GM21619 (cell line): ENCODE measurements at regions not wholly inside any gene's neighbourhood (a gene's known extent, or its start where the extent isn't known, plus 50 kb on each side); places are given as distances from the start of the nearest gene placed in this dataset.
A peak's percentile ranks its signal among the peaks of the same experiment; 100 is the strongest.

Experiments
- ATAC-seq: cut with Tn5 transposase; IDR thresholded peaks from one replicate; pipeline ENCODE4 v1.9.1; 2021; ENCODE audit not compliant: unreplicated experiment

DNA sequence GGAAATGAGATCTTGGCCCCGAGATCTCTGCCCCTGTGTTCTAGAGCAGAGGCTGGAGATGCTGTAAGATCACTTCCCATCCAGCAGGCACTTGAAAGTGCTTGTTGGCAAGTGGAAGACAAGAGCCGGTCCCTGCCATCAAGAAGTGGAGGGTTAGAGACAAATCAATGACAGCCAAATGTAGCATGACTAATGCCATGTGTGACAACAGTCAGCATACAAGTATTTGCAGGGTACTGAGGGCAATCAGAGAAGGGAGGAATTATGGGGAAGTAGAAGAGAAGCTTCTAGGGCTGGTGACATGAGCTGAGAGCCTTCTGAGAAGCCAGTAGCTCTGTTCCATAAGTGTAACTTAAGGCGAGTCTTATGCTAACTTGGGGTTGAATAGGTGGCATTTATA is 58.6 kb downstream of the TMEM17 start:
- no peak for ATAC-seq

DNA sequence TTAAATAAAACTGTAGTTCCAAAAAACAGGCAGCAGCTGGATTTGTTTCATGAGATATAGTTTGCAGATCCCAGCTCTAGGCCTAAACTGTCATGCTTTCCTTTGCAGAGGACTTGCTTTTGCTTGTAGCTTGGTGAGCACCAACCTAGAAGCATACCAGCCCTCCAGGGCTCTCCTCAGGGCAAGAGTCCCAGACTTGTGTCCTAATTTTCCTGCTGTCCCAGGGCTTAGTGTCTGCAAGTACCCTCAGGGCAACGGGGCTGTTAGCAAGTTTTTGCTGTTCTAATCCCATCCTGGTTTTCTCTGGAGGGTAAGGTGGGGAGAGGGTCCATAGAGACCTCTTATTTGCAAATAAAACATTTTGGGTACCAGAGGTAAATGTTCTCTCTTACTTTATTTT is 59.5 kb downstream of the TMEM17 start:
- ATAC-seq: no peak

DNA sequence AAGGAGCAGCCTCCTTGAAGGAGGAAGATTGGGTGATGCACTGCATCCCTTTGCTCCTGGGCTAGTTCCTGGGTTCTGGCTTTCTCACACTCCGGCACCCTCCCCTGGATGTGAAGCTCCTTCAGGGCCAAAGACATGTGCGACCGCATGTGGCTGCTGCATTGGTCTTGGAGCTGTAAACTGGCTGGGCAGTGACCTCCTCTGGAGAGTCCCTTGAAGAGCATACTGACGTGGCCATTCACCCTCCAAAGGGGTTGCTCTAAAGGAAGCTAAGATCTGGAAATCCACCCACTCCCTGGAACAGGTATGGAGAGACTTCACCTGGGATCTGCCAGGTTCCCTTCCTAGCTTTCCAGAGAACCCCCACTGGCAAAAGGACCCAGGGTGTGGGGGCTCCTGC is 62.1 kb downstream of the TMEM17 start:
- no peak for ATAC-seq

DNA sequence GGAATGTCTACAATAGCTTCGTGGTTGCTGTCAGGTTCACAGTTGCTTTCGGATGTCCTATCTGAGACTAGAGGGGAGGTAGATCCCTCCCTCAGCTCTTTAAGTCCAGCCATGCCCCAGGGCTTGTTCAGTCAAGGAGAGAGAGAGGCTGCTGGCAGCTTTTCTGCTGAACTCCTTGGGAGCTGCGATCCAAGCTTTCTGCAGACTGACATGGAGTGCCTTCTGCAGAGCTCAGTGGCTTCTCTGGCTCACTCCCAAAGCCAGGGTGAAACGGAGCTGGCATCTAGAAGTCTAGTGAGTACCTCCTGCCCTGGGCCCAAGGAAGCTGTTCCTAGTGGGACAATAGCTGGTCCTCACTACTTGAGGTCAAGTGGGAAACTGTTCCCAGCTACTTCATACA is 62.5 kb downstream of the TMEM17 start:
- ATAC-seq: no peak

DNA sequence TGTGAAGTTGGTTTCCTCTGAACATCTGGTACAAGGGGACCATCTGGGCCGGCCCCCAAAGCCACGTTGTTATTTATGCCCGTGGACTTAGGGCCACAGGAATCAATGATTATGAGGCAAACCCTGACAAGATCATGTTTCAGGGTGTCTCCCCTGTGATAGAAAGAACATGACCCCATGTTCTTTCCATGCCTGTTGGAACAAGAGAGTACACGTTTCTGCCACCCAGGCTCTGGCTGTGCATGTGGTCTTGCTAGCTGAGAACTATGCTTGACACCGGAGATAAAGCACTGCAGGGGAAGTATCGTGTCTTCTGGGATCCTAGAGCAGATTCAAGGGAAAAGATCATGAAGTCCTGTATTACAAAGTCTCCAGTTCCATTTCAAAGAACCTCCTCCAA is 64.2 kb downstream of the TMEM17 start:
- no peak for ATAC-seq

DNA sequence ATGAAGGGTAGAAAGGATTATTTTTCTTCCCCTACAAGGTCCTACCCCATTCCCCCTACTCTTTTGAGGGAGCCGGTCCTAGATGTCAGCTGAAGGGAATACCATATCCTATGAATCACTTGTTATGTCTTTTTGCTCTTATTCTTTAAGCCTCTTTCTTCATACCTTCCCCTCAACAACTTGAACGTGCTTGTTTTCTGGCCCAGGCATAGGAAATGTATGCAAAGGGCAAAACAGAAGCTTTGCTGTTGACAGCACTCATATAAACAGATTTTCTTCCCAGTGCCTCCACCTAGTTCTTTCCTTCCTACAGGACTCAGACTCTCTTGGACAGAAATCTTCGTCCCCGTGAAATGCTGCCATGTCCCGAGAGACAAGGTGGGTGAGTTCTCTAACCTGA is 64.6 kb downstream of the TMEM17 start:
- no peak for ATAC-seq

DNA sequence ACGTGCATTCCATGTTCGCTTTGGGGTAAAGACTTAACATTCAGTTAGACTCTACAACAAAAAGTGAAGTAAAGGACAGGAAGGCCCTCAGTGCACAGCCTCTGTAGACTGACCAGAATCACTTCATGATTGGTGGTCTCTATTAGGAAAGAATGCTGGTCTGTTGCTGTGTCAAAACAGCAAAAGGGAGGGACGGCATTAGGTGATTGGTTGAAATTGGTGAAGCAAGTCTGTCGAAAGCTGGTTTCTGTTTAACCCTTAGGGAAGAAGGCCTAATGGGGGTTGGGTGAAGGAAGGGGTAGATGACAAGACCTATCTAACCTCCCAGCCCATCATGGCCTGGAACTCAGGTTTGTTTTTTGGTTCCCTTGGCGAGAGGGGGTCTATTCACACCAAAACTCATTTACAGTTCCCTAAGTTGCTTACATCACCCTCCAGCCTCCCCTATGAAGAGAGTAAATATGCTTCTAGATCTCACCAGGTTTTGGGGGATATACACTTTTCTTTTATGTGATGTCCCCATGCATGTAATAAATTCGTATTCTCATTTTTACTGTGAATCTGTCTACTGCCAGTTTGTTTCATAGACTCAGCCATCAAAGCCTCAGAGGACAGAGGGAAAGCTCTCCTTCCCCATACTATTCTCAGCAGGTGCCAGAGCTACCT is 65.6 kb downstream of the TMEM17 start:
- ATAC-seq: no peak

DNA sequence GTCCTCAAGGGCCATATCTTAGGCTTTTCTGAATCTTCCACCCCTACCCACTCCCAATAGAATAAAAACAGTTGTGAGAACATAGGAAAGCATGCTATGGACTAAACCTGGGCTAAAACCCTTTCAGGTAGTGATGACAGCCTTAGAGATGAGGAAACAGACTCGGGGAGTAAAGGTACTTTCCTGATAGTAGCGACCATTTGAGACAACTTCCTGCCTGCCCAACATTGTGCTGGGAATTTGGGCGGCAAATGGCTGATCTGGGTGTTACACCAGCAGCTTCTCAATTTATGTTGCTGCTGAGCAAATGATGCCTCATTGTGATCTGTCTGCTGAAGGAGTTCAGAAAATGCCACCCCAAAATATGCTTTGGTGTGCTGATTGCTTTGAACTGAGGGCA is 66.6 kb downstream of the TMEM17 start:
- ATAC-seq: no peak

DNA sequence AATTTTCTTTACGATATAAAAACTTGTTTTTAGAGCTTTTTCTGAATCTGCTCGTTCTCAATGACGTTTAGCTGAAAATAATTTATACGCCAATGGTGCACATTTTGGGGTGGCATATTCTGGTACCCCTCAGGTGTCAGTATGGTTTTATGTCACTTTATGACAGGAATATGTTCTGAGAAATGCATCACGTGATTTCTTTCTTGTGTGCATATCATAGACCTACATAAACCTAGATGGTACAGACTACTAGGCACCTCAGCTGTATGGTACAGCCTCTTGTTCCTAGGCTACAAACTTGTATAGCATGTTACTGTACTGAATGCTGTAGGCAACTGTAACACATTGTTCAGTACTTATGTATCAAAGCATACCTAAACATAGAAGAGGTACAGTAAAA is 68.2 kb downstream of the TMEM17 start:
- no peak for ATAC-seq

DNA sequence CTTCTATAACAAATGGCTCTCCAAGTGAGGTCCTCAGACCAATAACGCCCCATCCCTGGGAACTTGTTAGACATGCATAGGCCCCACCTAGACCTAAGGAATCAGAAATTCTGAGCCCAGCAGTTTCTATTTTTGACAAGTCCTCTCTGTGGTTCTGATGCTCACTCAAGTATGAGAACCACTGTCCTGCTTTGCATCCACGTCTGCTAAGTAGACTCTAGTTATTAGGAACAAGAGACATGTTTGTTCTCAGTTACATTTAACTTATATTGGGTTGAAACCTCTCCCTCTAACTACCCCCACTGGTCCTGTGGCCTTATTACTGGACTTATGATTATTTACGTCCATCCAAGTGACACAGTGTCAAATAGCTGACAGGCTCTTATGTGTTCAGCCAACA is 70.3 kb downstream of the TMEM17 start:
- peak; percentile 96 for ATAC-seq

DNA sequence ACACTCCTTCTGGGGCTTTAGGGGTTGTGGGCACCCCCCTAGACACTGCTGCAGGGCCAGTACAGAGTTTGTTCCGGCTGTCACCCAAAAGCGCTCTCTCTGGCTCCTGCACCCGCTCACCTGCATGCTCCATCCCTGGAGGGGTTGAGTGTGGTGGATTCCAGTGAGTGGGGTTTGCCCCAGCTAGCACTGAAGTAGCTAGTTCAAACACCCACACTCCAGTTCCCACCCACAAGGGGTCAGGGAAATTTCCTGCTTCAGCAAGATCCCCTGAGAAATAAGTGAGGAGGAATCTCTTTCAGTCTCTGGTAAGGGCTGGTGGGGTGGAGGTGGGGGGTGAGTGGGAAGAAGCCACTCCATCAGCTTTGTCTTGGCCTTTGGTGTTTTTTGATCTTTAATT is 73.6 kb downstream of the TMEM17 start:
- ATAC-seq: no peak

DNA sequence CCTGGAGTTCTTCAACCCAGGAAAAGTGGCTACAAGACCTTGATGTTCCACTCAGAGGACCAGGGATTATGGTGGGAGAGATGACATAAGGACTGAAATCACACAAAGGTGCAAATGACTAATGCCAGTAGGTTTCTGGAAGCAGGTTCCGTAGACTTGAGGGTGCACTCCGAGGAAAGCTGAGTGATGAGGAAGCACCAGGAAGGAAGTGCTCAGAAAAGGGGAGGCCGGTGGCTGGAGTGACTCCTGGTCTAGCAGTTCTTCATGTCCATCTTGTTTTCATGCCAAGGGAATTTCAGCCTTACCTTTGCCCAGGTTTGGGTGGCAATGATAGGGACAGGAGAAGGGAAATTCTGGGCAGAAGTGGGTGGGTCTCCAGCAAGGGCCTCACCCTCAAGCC is 74.5 kb downstream of the TMEM17 start:
- ATAC-seq: no peak

DNA sequence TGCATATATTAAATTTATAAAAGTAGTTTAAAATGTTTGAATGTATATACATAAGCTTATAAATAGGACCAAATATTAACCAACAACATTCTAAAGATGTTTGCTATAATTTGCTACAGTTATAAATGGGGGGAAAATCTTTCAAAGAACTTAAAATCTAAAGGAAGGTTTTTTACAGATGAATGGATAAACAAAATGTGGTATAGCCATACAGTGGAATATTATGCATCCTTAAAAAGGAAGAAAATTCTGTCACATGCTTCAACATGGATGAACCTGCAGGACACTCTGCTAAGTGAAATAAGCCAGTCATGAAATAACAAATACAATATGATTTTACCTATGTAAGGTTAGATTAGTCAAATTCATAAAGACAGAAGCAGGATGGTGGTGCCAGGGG is 75.8 kb downstream of the TMEM17 start:
- ATAC-seq: no peak

DNA sequence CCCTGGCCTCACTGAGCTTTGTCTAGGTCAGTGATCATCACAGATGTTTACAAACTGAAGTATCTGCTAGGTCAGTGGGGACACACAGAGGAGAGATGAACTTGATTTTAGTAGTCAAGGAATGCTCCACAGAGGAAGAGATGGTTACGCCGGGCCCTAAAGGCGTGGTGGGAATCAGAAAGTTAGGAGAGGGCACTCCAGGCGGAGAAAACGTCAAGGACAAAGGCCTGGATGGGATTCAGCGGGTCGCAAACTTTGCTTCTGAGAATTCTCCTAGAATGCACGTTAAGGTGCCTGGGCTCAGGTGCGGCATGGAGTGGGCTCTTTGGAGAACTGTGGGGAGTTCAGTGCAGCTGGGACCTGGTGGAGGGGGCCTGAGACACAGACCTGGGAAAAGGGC is 78.8 kb downstream of the TMEM17 start:
- no peak for ATAC-seq

DNA sequence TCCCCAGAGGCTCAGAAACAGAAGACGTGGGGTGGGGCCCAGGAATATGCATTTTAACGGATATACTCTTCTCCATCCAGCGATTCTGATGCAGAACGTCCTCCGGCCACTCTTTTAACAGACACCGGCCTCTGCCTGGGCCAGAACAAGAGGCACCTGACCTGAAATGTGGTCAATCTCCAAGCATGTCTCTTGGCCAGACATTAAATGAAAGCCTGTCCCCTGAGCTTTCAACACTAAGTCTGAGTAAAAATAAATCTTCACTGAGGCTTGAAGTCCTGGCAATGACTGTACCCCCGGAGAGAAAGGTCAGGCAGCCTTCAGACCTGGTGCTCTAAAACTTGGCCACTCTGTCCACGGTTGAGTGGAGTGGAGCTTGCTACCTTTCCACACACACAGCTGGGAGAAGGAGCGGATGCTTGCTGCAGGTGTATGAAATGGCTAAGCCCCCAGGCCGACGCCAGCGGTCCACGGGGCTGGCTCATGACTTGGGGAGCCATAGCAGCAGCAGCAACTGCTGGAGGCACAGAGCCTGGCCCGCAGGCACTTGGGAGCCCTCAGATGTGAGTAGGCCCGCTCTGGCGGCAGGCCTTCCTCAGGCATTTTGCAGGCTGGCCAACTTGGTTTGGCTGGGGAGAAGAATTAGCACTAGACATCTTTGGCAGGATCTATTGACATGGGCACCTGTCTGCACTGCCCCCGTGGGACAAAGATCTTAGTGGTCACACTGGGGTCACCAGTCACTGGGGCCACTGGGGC is 79.7 kb downstream of the TMEM17 start:
- no peak for ATAC-seq

DNA sequence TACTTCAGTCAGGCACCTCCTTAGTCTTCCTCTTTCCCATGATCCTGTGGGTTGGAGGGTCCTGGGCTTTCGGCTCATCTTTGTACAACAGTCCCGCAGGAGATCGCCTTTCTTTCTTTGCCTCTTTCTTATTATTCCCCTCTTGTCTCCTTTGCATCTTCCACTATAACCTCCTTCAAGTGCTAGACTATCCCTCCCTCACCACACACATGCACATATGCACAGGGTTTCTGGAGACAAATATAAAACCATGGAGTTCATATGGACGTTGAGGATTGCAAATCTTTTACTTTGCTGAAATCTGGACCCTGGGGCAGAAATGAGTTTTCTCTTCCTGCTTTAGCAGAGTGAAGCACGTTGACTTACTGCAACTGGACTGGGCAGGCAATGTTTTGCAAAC is 80.3 kb downstream of the TMEM17 start:
- ATAC-seq: no peak

DNA sequence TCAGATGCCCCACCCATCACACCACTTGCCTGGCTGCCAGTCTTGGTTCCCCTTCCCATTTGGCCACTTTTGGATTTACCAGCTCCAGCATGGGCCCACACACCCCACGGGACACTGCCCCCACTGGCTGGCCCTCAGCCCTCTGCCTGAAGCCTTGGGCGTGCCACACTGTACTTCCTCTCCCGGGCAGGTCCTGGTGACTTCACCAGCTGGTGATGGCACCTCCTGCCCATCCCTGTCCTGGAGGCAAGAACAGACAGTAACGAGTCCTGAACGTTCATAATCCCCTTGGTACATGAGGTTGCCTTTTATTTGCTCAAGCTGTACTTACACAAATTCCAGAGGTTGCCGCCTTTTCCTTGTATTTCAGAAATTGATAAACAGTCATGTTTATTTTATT is 81.1 kb downstream of the TMEM17 start:
- no peak for ATAC-seq

DNA sequence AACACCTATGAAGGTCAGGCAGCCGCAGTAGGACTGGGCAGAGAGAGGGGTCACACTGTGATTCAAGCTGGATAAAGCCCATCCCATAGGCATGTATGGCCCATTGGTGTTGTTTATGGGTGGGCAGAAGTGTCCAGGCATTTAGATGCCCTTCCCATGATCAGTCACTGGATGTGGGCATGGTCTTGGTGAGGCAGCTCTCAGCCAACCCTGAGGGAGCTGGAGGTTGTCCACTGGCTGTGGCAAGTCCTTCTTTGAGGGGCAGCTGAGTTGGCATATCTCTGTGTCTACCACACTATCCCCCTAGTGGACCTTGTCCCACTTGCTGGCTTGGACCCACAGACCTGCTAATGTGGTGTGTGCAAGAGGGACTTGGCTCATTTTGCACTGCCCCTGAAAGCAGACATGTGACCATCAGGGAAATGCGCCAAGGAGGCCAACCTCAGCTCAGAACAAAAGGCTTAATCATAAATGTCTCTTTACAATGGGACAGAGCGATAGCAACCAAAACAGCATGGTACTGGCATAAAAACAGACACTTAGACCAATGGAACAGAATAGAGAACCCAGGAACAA is 82.0 kb downstream of the TMEM17 start:
- no peak for ATAC-seq

DNA sequence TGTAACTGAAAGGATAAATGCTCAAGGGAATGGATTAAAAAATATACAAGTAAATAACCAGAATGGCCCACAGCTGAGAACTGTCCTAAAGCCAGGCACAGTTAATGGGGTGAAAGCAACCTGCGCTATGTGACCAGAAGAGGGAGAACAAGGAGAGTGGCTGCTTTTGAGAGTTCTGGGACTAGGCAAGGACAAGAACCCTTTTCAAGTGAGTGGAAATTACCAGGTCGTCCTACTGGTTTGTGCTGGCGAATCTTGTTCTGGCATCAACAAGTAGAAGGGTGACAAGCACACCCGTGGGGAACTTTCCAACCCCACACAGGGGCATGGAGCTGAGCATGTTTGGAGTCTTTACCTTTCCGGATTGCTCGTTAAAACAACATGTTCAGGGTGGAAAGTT is 82.8 kb downstream of the TMEM17 start:
- ATAC-seq: no peak

DNA sequence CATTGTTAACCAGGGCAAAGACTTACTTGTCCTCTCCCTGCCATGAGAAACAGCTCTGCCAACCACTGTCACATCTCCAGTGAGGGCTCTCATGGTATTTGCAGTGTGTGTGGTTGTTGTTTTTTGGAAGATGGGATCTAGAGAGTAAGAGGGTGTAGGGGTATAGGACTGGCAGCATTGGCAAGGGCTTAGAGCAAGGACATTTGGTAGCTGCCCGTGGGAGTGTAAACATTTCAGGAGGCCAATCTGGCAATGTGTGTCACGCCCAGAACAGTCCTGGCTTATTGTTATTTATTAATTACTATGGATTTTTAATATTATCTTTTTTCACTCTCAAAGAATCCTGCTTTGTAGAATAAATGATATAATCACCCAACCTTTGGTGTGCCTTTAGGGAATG is 90.5 kb downstream of the TMEM17 start:
- ATAC-seq: peak; percentile 7

DNA sequence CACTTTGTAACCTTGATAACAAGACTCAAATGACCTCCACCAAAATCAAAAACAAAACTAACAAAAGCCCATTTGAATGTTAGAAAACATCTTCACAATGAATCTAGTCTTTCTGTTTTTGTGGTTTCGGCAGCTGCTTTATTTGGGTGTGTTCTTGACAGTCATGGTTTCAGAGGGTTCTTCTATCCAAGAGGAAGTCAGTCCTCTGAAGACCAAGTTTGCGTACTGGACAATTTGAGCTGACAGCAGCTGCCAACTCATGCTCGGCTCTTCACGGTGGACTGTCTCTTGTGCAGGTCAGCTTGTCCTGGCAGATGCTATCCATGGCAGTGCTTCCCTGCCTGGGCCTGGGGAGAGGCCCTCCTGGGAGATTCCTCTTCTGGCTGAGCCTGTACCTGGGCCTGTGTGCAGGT is 91.0 kb downstream of the TMEM17 start:
- peak; percentile 80 for ATAC-seq

DNA sequence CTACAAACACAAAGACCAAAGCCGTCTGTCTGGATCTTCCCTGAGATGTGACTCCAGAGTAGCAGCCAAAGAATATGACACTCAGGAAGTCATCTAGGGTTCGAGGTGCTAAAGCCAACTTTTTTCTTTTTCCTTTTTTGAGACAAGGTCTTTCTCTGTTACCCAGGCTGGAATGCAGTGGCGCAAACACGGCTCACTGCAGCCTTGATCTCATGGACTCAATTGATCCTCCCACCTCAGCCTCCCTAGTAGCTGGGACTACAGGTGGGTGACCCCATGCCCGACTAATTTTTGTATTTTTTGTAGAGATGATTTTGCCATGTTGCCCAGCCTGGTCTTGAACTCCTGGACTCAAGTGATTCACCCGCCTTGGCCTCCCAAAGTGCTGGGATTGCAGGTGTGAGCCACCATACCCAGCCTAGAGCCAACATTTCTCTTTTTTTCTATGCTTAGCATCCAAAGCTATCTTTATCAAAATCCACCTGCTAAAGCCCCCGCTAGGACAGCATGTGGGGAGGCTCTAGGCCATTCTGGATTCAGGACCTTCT is 92.8 kb downstream of the TMEM17 start:
- no peak for ATAC-seq
